GM10266 (cell line): ENCODE measurements at regions not wholly inside any gene's neighbourhood (a gene's known extent, or its start where the extent isn't known, plus 50 kb on each side); places are given as distances from the start of the nearest gene placed in this dataset.

Experiments
- DNase-seq: peaks from one replicate; pipeline ENCODE4 v3.0.0; 2012; ENCODE audit errors: extremely low spot score
- CTCF ChIP-seq: IDR thresholded peaks from 2 replicates; pipeline ENCODE4 v1.5.1; 2012; ENCODE audit warnings: mild to moderate bottlenecking, low read depth; ENCODE audit not compliant: control insufficient read depth, insufficient read depth; ENCODE audit errors: missing control alignments

GRCh38 chr21:16619281-16619680 is 889.5 kb downstream of the USP25 start:
- TF ChIP-seq CTCF = no peak
- DNase-seq = no peak

- DNase-seq = no peak
- TF ChIP-seq CTCF = no peak
Observed at GRCh38 chr21:16620786-16621320, 891.1 kb downstream of the USP25 start.

DNA sequence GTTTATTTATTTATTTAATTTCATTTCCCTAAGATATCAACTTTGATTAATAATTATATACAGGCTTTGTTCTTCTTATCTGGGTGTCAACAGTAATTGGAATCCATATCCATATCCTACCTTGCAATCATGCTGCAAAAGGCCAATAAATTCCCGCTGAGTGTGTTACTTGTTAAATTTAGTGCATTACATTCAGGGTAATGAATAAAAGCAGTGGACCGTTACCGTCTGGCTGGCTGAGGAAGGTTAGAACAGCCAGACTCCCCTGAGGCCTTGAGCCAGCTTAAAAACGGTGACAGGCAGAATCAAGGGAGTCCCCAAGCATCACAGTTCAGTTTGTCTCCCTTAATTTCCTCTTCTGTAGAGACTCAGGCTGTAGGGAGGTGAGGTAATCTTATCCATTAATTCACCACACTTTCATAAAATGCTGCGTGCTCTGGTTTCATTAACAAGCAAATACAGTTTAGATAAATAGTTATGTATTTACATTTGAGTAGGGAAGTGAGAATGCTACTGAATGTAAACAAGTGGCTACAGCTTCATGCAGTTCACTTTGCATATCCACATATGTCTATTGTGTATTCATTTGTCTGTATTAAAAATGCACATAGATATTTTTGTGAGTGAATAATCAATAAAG is 888.2 kb upstream of the CXADR start:
- no peak for DNase-seq

DNA sequence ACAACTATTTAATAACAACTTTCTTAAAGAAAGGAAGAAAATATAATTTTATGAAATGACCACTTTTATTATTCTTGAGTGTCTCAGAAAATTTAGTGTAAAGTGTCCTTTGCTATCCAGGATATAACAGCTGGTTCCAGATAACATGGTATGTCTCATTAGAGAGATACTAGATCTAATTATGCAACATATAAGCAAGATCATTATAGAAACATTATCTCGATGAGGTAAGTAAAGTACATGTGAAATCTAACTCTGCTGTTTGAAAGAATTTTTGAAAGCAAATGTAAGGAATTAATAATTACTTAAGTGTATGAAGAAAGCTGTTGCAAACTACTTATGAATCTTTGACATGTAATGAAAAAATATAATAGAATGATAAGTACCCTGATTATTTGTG is 887.4 kb upstream of the CXADR start:
- no peak for DNase-seq
- TF ChIP-seq CTCF = no peak

More for the DNA sequence above, 888.2 kb upstream of the CXADR start:
- no peak for TF ChIP-seq CTCF

DNA sequence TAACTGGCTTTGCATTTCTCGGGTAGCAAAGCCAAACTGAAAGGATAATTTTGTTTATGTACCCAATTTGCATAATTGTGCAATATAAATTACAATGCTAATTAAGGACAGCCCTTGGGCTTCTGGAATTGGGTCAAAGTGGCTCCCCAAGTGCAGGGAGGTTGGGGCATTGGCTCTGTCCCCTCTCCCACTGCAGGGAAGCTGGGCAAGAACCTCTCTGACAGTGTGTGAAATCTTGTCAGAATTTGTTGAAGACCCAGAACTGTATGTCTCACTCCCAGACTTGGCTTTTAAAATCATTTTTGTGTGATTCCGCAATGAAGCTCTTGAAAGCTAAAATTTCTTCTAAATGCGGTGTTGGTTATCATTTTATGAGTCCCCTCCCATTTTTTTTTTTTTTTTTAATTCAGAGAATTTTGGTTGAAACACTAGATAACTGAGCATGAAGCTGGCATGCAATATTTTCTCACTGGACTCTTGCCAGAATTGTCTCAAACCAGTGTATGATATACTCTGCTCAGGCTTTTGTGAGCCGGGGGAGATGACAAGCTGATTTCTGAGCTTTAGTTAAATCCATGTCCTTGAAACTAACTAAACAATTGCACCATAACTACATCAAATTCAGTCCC is 878.9 kb upstream of the CXADR start:
- no peak for DNase-seq
- no peak for TF ChIP-seq CTCF

DNA sequence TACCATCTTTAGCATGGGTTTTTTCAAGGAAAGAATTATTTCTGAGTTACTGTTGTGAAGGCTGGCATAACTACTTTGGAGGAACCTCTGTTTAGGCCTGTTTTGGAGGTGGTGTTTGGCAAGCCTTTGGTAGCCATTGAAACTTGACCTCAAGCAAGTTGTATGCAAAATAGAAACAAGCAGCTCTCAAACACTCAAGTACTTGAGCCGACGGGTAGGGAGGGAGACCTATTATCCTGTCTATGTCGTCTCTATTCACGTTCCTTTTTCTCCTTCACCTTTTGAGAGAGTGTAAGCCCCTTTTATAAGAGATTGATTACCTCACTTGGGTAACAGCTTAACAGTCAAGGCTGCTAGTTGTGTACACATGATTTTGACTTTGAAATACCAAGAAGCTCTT is 878.3 kb upstream of the CXADR start:
- no peak for DNase-seq
- no peak for TF ChIP-seq CTCF
